Ovary (tissue), 7 donors: ENCODE measurements at regions not wholly inside any gene's neighbourhood (a gene's known extent, or its start where the extent isn't known, plus 50 kb on each side); places are given as distances from the start of the nearest gene placed in this dataset.

Experiments used
- DNase-seq, 5 donors: peaks; one replicate each; pipeline ENCODE4 v3.0.0-alpha.2; 2019 to 2020
- H3K27ac ChIP-seq, 2 donors: fragments of 200-600 bp; one replicate each; pipeline versions ENCODE4 v1.5.1 to v1.8.0; 2019 to 2022
- H3K27me3 ChIP-seq: fragments of 200-600 bp; one replicate; pipeline ENCODE4 v1.8.0; 2022
- H3K36me3 ChIP-seq: fragments of 200-600 bp; sonication (generic); one replicate; pipeline ENCODE4 v1.5.1; 2019
- H3K4me1 ChIP-seq: one replicate; pipeline ENCODE4 v1.8.1; 2013; ENCODE audit warnings: mild to moderate bottlenecking, moderate library complexity; ENCODE audit not compliant: insufficient read depth
- H3K4me3 ChIP-seq: fragments of 200-600 bp; sonication (generic); one replicate; pipeline ENCODE4 v1.5.1; 2017
- H3K9me3 ChIP-seq, 2 donors: fragments of 200-600 bp in 1 of 2; sonication (generic) in 1 of 2; one replicate each; pipeline versions ENCODE4 v1.5.1 to v1.8.1; 2013 to 2019; ENCODE audit warnings: mild to moderate bottlenecking in 1 of 2, moderate library complexity in 1 of 2
- EP300 ChIP-seq: sonication (generic); formaldehyde crosslinking; IDR thresholded peaks from one replicate; pipeline ENCODE4 v1.6.1; 2017; ENCODE audit warnings: antibody characterized with exemption
- POLR2A ChIP-seq: fragments of 450-650 bp; IDR thresholded peaks from one replicate; pipeline ENCODE4 v1.6.1; 2017; ENCODE audit warnings: antibody characterized with exemption, mild to moderate bottlenecking, moderate library complexity
- WGBS, 3 donors: extraction: QIAGEN DNeasy Blood & Tissue Kit in 1 of 3; methylation state at CpG; one replicate each; pipeline versions ENCODE4 v1.1.5 to v1.1.7; 2013 to 2017; 5-methylcytosine and 5-hydroxymethylcytosine counted together
- intact Hi-C, 4 donors: fragments of 100-400 bp; cut with DNase I; formaldehyde crosslinking; loops; one replicate each; pipeline versions ENCODE4 v1.11.0 to v1.15.1; 2022 to 2023
- TF ChIP-seq, protein P1 (sequence below), 3 donors: fragments of 450-650 bp in 2 of 3; fragments of 200-600 bp in 1 of 3; IDR thresholded peaks; one replicate each; pipeline versions ENCODE4 v1.5.1 to v1.8.0; 2016 to 2022; ENCODE audit warnings: antibody characterized with exemption in 3 of 3, mild to moderate bottlenecking in 1 of 3
- donor health status: DM: no; HTN: no; CAD: no; lungs with moderate emphysema.
- donor health status: DM: no; HTN: no; CAD: no.
- donor health status: Bipolar disorder and iron deficiency.
- donor health status: DM: no; HTN: no; CAD: no.
- donor health status: DM: yes; HTN: yes; CAD: no.

DNA sequence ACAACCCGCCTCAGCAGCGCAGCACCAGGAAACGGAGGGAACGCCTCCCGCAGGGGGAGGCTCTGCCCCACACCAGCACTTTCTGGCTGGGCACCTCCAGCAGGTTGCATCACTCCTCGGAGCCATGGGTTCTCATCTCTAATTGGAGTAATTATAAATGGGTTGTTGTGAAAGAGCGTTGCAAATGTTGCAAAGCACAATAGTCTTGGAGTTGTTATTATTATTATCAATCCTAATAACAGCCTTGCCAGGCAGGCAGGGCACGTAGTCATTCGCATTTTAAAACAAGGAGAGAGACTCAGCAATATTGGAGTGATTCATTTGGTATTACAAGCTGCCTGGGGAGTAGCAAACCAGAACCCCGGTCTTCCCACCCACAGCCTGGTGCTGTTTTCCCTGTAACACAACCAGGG, 108.6 kb upstream of the GJB6 start:
- no peaks in the 10 kb centered on the region for H3K9me3 ChIP-seq
- intact Hi-C loops, result no loop called here
- H3K27ac ChIP-seq, result no peak overlapping the region
- WGBS, 3 donors, result 17 to 29% (median 24%) methylated on average over 10 of the region's 10 CpGs
- H3K4me1 ChIP-seq, result no peaks in the 10 kb centered on the region
- no peak overlapping the region for H3K4me3 ChIP-seq
- TF ChIP-seq EP300 (no peak), POLR2A (no peak)
- TF ChIP-seq, protein P1, sequence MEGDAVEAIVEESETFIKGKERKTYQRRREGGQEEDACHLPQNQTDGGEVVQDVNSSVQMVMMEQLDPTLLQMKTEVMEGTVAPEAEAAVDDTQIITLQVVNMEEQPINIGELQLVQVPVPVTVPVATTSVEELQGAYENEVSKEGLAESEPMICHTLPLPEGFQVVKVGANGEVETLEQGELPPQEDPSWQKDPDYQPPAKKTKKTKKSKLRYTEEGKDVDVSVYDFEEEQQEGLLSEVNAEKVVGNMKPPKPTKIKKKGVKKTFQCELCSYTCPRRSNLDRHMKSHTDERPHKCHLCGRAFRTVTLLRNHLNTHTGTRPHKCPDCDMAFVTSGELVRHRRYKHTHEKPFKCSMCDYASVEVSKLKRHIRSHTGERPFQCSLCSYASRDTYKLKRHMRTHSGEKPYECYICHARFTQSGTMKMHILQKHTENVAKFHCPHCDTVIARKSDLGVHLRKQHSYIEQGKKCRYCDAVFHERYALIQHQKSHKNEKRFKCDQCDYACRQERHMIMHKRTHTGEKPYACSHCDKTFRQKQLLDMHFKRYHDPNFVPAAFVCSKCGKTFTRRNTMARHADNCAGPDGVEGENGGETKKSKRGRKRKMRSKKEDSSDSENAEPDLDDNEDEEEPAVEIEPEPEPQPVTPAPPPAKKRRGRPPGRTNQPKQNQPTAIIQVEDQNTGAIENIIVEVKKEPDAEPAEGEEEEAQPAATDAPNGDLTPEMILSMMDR (IDR thresholded peaks at IDR 0.05), result no peak
- H3K27me3 ChIP-seq, result no peaks in the 10 kb centered on the region
- H3K36me3 ChIP-seq, result no peaks in the 10 kb centered on the region
- DNase-seq, result peak in 1 of 5 donors; percentile 25

DNA sequence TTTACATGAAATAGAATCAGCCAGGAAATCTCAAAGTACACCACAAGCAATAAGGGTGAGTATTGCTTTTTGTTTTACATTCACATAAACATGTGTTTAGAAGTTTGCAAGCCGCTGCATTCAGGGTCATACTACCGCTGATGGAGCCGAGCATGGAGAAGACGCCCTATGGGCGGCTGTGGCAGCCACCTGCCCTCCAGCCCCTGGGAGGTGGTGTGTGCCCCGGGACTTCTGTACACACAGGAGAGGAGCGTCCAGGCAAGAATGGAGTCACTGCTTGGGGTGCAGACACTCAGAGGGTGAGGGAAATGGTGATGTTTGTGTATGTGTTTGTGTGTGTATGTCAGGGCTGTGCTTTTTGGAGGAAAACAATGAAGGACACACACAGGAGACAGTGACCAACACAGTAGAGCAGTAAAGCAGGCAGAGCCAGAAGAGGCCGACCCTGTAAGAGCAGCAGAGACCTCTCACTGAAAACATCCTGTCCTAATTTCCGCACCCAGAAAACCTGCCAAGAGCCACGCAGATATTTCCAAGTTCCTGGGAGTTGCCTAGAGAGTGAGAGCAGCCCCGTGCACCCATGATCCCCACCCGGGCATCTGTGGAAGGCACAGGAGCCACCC, 108.1 kb upstream of the GJB6 start:
- H3K36me3 ChIP-seq, result no peaks in the 10 kb centered on the region
- H3K27ac ChIP-seq, result no peak overlapping the region
- no peaks in the 10 kb centered on the region for H3K27me3 ChIP-seq
- TF ChIP-seq POLR2A (no peak), EP300 (no peak)
- TF ChIP-seq, protein P1 (IDR thresholded peaks at IDR 0.05), result no peak
- no peaks in the 10 kb centered on the region for H3K9me3 ChIP-seq
- no peaks in the 10 kb centered on the region for H3K4me1 ChIP-seq
- intact Hi-C loops, result no loop called here
- no peak for DNase-seq
- no peak overlapping the region for H3K4me3 ChIP-seq
- WGBS, 3 donors, result 26 to 31% (median 31%) methylated on average over 12 of the region's 12 CpGs

DNA sequence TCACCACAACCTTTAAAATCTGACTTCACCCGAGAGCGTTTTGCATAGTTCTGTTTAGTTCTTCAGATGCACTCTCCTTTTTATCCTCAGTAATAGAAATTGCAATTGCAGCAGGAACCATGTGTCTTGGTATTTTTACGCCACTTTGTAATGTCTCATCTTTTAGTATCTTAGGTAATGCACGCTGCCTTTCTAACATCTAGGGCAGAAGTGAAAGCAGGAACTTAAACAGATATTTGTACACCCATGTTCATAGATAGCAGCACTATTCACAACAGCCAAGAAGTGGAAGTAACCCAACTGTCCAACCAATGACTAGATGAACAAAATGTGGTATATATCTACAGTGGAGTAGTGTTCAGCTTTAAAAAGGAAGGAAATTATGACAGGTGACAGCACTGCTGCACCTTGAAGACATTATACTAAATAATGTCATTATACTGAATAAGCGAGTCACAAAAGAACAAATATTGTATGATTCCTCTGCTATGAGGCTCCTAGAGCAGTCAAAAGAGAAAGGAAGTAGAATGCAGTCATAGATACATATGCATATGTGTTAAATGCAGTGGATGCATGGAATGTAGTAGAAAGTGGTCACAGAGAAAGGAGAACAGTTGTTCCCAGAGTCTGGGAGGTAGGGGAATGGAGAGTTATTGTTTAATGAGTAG, 105.9 kb upstream of the GJB6 start:
- intact Hi-C loops, result no loop called here
- no peak for DNase-seq
- Histone ChIP-seq H3K36me3 (no peaks in the 10 kb centered on the region), H3K4me3 (no peak overlapping the region), H3K9me3 (no peaks in the 10 kb centered on the region), H3K27me3 (no peaks in the 10 kb centered on the region), H3K27ac (no peak overlapping the region), H3K4me1 (no peaks in the 10 kb centered on the region)
- TF ChIP-seq EP300, result no peak
- TF ChIP-seq POLR2A, result no peak
- TF ChIP-seq, protein P1 (IDR thresholded peaks at IDR 0.05), result no peak
- WGBS, 3 donors, result 87 to 93% (median 90%) methylated on average over 5 of the region's 5 CpGs

DNA sequence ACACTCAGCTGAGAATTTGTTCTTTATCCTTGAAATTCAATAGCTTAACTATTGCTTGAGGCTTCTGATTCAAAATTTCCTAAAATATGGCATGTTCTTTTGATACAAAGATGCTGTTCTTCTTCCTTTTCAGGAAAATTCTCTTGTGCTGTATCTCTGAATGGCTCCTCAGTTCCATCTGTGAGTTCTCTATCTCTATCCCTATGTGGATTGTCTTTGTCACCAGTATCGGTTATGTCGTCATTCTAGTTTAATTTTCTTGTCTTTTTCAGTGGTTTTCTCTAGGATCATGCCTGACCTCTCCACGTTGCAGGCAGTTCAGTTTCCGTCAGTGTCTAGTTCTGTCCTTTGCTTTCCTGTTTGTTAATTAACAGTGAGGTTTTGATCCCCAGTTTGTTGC, 104.6 kb upstream of the GJB6 start:
- H3K27me3 ChIP-seq, result no peaks in the 10 kb centered on the region
- H3K4me1 ChIP-seq, result no peaks in the 10 kb centered on the region
- DNase-seq, result no peak
- no peak overlapping the region for H3K27ac ChIP-seq
- no peaks in the 10 kb centered on the region for H3K9me3 ChIP-seq
- no peaks in the 10 kb centered on the region for H3K36me3 ChIP-seq
- H3K4me3 ChIP-seq, result no peak overlapping the region
- intact Hi-C loops, result no loop called here
- 84 to 88% (median 85%) methylated on average over 4 of the region's 4 CpGs for WGBS, 3 donors
- no peak for TF ChIP-seq EP300
- TF ChIP-seq, protein P1 (IDR thresholded peaks at IDR 0.05), result no peak
- TF ChIP-seq POLR2A, result no peak
